Muscle layer of duodenum (tissue), 2 donors: ENCODE measurements at regions not wholly inside any gene's neighbourhood (a gene's known extent, or its start where the extent isn't known, plus 50 kb on each side); places are given as distances from the start of the nearest gene placed in this dataset.

Source experiments
- H3K27ac ChIP-seq: one replicate; pipeline ENCODE4 v1.7.0; 2013; ENCODE audit warnings: mild to moderate bottlenecking, low read length
- H3K27me3 ChIP-seq: one replicate; pipeline ENCODE4 v1.7.0; 2013; ENCODE audit warnings: low read depth, mild to moderate bottlenecking, control low read depth, low read length
- H3K36me3 ChIP-seq, 2 donors: one replicate each; pipeline ENCODE4 v1.7.0; 2013; ENCODE audit warnings: low read length in 2 of 2, control low read depth in 1 of 2, mild to moderate bottlenecking in 1 of 2; ENCODE audit not compliant: insufficient read depth in 2 of 2, control insufficient read depth in 1 of 2
- H3K4me1 ChIP-seq, 2 donors: one replicate each; pipeline ENCODE4 v1.7.0; 2013; ENCODE audit warnings: low read length in 2 of 2, mild to moderate bottlenecking in 2 of 2, control low read depth in 1 of 2, moderate library complexity in 1 of 2; ENCODE audit not compliant: insufficient read depth in 2 of 2, control insufficient read depth in 1 of 2
- H3K4me3 ChIP-seq, 2 donors: one replicate each; pipeline ENCODE4 v1.7.0; 2013; ENCODE audit warnings: low read length in 2 of 2, low read depth in 1 of 2, mild to moderate bottlenecking in 1 of 2
- H3K9me3 ChIP-seq, 2 donors: one replicate each; pipeline ENCODE4 v1.7.0; 2013; ENCODE audit warnings: low read length in 2 of 2, control low read depth in 1 of 2, mild to moderate bottlenecking in 1 of 2; ENCODE audit not compliant: control insufficient read depth in 1 of 2
- donor health status: healthy.

GRCh38 chr10:4658777-4659176, 167.2 kb upstream of the AKR1E2 start:
- Histone ChIP-seq H3K27me3 (no peaks in the 10 kb centered on the region), H3K4me3 (no peak overlapping the region), H3K9me3 (no peaks in the 10 kb centered on the region), H3K27ac (no peak overlapping the region), H3K36me3 (peaks cover 0 to 5% of the 10 kb centered on the region in 2 donors), H3K4me1 (peaks cover 0 to 11% of the 10 kb centered on the region in 2 donors)

DNA sequence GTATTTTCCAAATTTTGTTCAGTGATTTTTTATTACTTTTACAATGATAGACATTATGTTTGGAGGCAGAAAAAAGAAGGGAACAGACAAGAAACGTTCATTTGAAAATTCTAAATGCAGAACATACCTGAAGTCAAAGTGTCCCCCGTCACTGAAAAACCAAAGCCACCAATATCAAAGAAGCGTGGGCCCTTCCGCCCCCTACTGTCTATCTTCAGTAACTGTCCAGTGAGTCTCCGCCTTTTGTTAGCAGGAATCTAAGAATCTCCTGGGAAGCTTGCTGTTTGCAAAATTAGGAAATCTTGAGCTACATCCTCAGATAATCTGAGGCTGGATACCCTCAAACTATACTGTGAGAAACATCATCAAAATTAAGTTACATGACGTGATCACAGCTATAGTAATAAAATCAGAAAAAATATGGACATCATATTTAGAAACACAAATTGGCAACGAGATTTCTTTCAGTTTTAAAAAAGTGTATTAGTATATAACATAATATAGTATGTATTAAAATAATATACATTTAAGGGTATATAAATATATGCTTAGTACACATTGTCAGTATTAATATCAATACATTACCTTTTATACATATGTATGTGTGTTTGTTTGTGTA, 169.3 kb upstream of the AKR1E2 start:
- Histone ChIP-seq H3K27ac (no peak overlapping the region), H3K4me3 (no peak overlapping the region), H3K9me3 (no peaks in the 10 kb centered on the region), H3K36me3 (no peaks in the 10 kb centered on the region), H3K27me3 (no peaks in the 10 kb centered on the region), H3K4me1 (no peaks in the 10 kb centered on the region)

DNA sequence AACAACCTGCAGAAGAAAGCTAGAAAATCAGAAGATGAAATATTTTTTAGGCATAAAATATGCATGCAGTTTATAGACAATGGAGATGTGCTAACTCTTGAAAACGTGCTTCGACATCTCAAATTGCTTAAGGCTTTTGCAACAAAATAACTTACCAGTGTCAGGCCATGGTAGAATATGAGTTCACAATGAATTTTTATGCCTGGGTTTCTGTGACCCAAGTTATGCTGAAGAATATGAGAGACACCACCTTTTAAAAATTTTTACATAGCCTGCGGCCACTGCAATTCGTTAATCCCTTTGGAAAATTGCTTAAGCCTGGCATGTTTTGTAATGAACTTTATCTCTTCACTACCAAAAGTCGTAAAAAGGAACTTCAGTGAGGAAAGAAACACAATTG, 170.1 kb upstream of the AKR1E2 start:
- Histone ChIP-seq H3K4me1 (no peaks in the 10 kb centered on the region), H3K27ac (no peak overlapping the region), H3K36me3 (no peaks in the 10 kb centered on the region), H3K27me3 (no peaks in the 10 kb centered on the region), H3K4me3 (no peak overlapping the region), H3K9me3 (no peaks in the 10 kb centered on the region)

DNA sequence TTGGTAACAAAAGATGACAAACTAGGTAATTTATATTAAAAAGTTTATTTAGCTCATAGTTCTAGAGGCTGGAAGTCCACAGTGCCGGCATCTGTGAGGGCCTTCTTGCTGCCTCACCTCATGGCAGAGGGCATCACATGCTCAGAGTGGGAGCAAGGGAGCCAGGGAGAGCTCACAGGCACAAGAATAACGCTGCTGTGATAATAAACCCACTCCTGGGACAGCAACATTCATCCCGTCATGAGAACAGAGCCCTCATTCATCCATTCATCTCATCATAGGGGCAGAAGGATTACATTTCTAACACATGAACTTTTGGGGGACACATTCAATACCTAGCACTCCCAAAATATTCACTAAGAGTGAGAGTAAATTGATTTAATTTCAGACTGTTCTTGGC, 170.6 kb upstream of the AKR1E2 start:
- Histone ChIP-seq H3K9me3 (no peaks in the 10 kb centered on the region), H3K4me3 (no peak overlapping the region), H3K27me3 (no peaks in the 10 kb centered on the region), H3K36me3 (no peaks in the 10 kb centered on the region), H3K27ac (no peak overlapping the region), H3K4me1 (peaks cover 0 to under 1% of the 10 kb centered on the region in 2 donors)

- H3K9me3 ChIP-seq = no peaks in the 10 kb centered on the region
- H3K27ac ChIP-seq = no peak overlapping the region
- H3K27me3 ChIP-seq = no peaks in the 10 kb centered on the region
- no peak overlapping the region for H3K4me3 ChIP-seq
- no peaks in the 10 kb centered on the region for H3K36me3 ChIP-seq
- peaks cover 0 to 4% of the 10 kb centered on the region in 2 donors for H3K4me1 ChIP-seq
Observed at GRCh38 chr10:4654496-4654895, 171.5 kb upstream of the AKR1E2 start.

DNA sequence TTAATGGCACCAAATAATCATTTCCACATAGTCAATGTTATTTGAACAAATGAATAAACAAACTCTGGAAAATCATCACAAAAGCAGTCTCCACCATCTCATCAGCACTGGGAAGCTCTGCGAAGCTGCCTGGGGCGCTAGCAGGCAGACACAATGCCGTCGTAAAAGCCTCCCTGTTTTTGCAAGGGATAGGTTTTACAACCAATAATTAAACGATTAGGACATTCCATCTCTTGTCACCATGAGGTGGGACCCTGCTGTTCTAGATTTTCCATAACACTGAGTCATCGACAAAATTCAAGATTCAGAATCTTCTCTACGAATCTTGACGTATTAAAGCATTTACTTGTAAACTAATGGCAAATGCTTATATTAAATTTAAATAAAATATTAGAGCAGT, 172.8 kb upstream of the AKR1E2 start:
- H3K4me3 ChIP-seq = no peak overlapping the region
- H3K27me3 ChIP-seq = no peaks in the 10 kb centered on the region
- no peak overlapping the region for H3K27ac ChIP-seq
- no peaks in the 10 kb centered on the region for H3K36me3 ChIP-seq
- H3K4me1 ChIP-seq = peaks cover 0 to 4% of the 10 kb centered on the region in 2 donors
- H3K9me3 ChIP-seq = no peaks in the 10 kb centered on the region

DNA sequence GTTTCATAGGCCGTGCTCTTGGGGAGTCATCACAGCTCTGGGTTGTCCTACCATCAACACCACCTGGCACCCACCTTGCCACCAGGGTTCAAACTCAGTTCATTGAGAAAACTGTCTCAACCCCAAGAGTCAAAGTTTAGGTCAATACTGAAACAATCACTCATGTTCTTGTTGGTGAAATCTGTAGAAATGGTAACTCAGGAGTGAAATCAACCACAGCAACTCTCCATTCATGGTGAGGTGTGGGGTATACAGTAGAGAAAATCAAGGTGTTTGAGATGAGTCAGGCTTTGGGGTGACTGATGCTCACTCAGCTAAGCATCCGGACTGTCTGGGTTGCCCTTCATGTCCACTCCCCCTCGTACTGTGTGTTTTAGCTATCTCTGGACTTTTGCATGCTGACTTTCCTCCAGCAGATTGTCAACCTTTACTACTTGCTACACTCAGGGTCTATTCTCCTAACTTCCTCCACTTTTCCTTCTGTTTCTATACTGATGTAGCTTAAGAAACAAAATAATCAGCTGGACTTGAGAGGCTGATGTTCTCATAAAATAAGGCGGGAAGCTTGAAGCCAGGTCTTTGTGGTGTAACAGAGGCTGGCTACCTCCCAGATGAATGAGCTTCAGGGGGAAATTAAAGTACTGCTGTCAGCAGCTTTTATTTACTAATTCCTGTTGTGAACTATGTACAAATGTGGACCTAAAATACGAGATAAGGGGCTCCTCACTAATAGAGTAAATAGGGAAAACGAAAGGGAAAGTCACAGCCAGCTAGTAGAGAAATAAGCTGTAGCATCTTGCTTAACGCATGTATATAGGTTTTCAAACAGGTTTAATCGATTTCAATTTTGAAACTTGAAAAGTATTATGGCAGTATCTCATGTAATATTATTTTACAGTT, 173.6 kb upstream of the AKR1E2 start:
- Histone ChIP-seq H3K9me3 (no peaks in the 10 kb centered on the region), H3K4me3 (no peak overlapping the region), H3K27ac (no peak overlapping the region), H3K4me1 (peaks cover 0 to 4% of the 10 kb centered on the region in 2 donors), H3K27me3 (no peaks in the 10 kb centered on the region), H3K36me3 (no peaks in the 10 kb centered on the region)

DNA sequence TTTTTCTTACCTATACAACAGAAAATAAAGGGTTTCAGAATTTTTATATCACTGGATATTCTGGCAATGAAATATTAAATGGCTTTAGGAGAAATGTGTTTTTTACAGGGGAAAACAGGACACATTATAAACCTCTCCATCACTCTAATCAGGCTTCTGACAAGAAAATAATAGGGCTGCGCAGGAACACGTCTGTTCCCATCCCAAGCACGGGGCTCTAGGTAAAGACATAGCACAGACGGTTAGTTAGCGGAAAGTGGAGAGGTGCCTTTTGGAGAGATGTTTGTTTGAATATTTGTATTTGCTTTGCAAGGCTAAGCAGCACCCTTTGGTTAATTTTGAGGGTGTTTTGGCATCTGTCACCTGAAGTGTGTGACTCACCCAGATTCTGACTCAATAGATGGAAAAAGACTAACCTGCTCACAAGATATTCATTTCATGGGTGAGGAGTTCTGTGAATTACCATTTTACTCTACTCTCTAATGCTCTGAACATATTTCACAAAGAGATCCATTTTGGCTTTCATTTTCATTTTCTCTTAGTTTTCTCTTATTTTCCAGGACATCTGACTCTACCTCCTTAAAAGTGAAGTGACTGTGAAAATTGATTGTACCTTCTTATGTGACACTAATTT, 174.5 kb upstream of the AKR1E2 start:
- Histone ChIP-seq H3K9me3 (no peaks in the 10 kb centered on the region), H3K4me3 (no peak overlapping the region), H3K27ac (no peak overlapping the region), H3K36me3 (no peaks in the 10 kb centered on the region), H3K4me1 (peaks cover 0 to 4% of the 10 kb centered on the region in 2 donors), H3K27me3 (no peaks in the 10 kb centered on the region)

DNA sequence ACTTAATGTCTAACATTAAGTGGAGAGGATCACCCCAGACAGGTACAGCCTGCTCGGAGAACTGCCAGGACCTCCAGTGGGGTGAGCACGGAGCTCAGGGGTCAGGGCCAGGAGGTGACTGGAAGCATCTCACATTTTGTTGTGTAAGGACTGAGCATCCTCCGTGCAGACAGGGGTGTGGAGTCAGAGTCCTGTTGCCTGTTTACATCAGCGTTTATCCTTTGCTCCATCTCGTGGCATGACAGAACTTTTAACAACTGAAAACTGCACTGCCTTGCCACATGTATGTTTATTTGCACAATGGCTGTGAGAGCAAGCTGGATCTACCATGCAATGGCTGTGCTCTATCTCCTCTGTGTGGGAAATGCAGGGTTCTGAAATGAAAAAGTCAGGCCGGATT, 175.4 kb upstream of the AKR1E2 start:
- no peaks in the 10 kb centered on the region for H3K27me3 ChIP-seq

GRCh38 chr10:4649886-4650508, 176.0 kb upstream of the AKR1E2 start:
- Histone ChIP-seq H3K27ac (peak overlapping the region; percentile 58), H3K27me3 (no peaks in the 10 kb centered on the region), H3K36me3 (no peaks in the 10 kb centered on the region), H3K9me3 (no peaks in the 10 kb centered on the region), H3K4me1 (peaks cover 0 to 4% of the 10 kb centered on the region in 2 donors), H3K4me3 (no peak overlapping the region)

More for the DNA sequence above, 175.4 kb upstream of the AKR1E2 start:
- Histone ChIP-seq H3K36me3 (no peaks in the 10 kb centered on the region), H3K27ac (peak overlapping the region; percentile 58), H3K9me3 (no peaks in the 10 kb centered on the region), H3K4me1 (peaks cover 0 to 4% of the 10 kb centered on the region in 2 donors), H3K4me3 (no peak overlapping the region)

- Histone ChIP-seq H3K4me1 (peaks cover 0 to 4% of the 10 kb centered on the region in 2 donors), H3K4me3 (no peak overlapping the region), H3K27ac (no peak overlapping the region), H3K9me3 (no peaks in the 10 kb centered on the region), H3K36me3 (no peaks in the 10 kb centered on the region), H3K27me3 (no peaks in the 10 kb centered on the region)
Observed at GRCh38 chr10:4649471-4649870, 176.5 kb upstream of the AKR1E2 start.
